Neural cell (in vitro differentiated cells): ENCODE measurements at regions not wholly inside any gene's neighbourhood (a gene's known extent, or its start where the extent isn't known, plus 50 kb on each side); places are given as distances from the start of the nearest gene placed in this dataset.

Experiments
- H2AFZ ChIP-seq: fragments of 200-600, 300-800 bp; sonication (generic), shearing (Covaris generic); 2 replicates; pipeline ENCODE4 v1.6.0; 2014; ENCODE audit warnings: low read depth, mild to moderate bottlenecking, antibody characterized with exemption, low read length, moderate library complexity
- H3F3A ChIP-seq: fragments of 200-600 bp; shearing (Covaris generic); 2 replicates; pipeline ENCODE4 v1.6.1; 2016; ENCODE audit warnings: mild to moderate bottlenecking, moderate library complexity, mixed read lengths, antibody characterized with exemption, low read length; ENCODE audit not compliant: insufficient read depth, poor library complexity, severe bottlenecking
- H3K27ac ChIP-seq: fragments of 200-600, 300-800 bp; sonication (generic), shearing (Covaris generic); 2 replicates; pipeline ENCODE4 v1.5.1; 2014; ENCODE audit warnings: mild to moderate bottlenecking, low read length, moderate library complexity
- H3K27me3 ChIP-seq: fragments of 300-800, 200-600 bp; sonication (generic), shearing (Covaris generic); 2 replicates; pipeline ENCODE4 v1.6.0; 2014; ENCODE audit warnings: mild to moderate bottlenecking, low read depth, low read length, moderate library complexity; ENCODE audit not compliant: insufficient read depth
- H3K36me3 ChIP-seq: fragments of 300-800, 200-600 bp; sonication (generic), shearing (Covaris generic); 2 replicates; pipeline ENCODE4 v1.5.1; 2014; ENCODE audit warnings: mild to moderate bottlenecking, antibody characterized with exemption, low read length, moderate library complexity; ENCODE audit not compliant: insufficient read depth
- H3K4me2 ChIP-seq: fragments of 300-800, 200-600 bp; sonication (generic), shearing (Covaris generic); 2 replicates; pipeline ENCODE4 v1.6.0; 2014; ENCODE audit warnings: mild to moderate bottlenecking, low read length
- H3K4me3 ChIP-seq: fragments of 300-800, 200-600 bp; sonication (generic), shearing (Covaris generic); 2 replicates; pipeline ENCODE4 v1.5.1; 2014; ENCODE audit warnings: mild to moderate bottlenecking, low read length, moderate library complexity
- H3K79me2 ChIP-seq: fragments of 200-600 bp; shearing (Covaris generic); replicated peaks from 2 replicates; pipeline ENCODE4 v1.6.0; 2014; ENCODE audit warnings: mild to moderate bottlenecking, low read length, moderate library complexity; ENCODE audit not compliant: insufficient read depth
- H3K9ac ChIP-seq: fragments of 300-800, 200-600 bp; sonication (generic), shearing (Covaris generic); 2 replicates; pipeline ENCODE4 v1.6.1; 2016; ENCODE audit warnings: mild to moderate bottlenecking, low read length, mixed read lengths
- H3K9me2 ChIP-seq: fragments of 200-600 bp; shearing (Covaris generic); 2 replicates; pipeline ENCODE4 v1.6.1; 2016; ENCODE audit warnings: mild to moderate bottlenecking, low read length, mixed read lengths; ENCODE audit not compliant: insufficient read depth
- H3K9me3 ChIP-seq: fragments of 200-600, 300-800 bp; sonication (generic), shearing (Covaris generic); 2 replicates; pipeline ENCODE4 v1.6.1; 2016; ENCODE audit warnings: mild to moderate bottlenecking, mixed run types, low read length, moderate library complexity, mixed read lengths
- H4K20me1 ChIP-seq: fragments of 200-600 bp; shearing (Covaris generic); 2 replicates; pipeline ENCODE4 v1.6.1; 2016; ENCODE audit warnings: mild to moderate bottlenecking, mixed run types; ENCODE audit not compliant: insufficient read depth
- EP300 ChIP-seq: fragments of 450-650 bp; conservative IDR thresholded peaks from 2 replicates; pipeline ENCODE4 v1.6.1; 2014; ENCODE audit warnings: antibody characterized with exemption, mild to moderate bottlenecking, moderate library complexity; ENCODE audit not compliant: poor library complexity, severe bottlenecking
- EZH2 ChIP-seq: fragments of 200-600, 300-800 bp; shearing (Covaris generic), sonication (generic); IDR thresholded peaks from 2 replicates; pipeline ENCODE4 v1.6.1; 2014; ENCODE audit warnings: antibody characterized with exemption, low read length, borderline replicate concordance, mild to moderate bottlenecking; ENCODE audit not compliant: insufficient read depth, poor library complexity, severe bottlenecking
- MXI1 ChIP-seq: fragments of 450-650 bp; conservative IDR thresholded peaks from 2 replicates; pipeline ENCODE4 v1.6.1; 2014; ENCODE audit warnings: antibody characterized with exemption, mild to moderate bottlenecking; ENCODE audit not compliant: poor library complexity, severe bottlenecking
- POLR2AphosphoS5 ChIP-seq: IDR thresholded peaks from 2 replicates; pipeline ENCODE4 v1.6.1; 2012
- RAD21 ChIP-seq: fragments of 450-650 bp; conservative IDR thresholded peaks from 2 replicates; pipeline ENCODE4 v1.6.1; 2014; ENCODE audit warnings: antibody characterized with exemption, mild to moderate bottlenecking, moderate library complexity
- SMC3 ChIP-seq: fragments of 450-650 bp; conservative IDR thresholded peaks from 2 replicates; pipeline ENCODE4 v1.6.1; 2014; ENCODE audit warnings: antibody characterized with exemption, mild to moderate bottlenecking, moderate library complexity; ENCODE audit not compliant: poor library complexity
- TAF1 ChIP-seq: IDR thresholded peaks from 2 replicates; pipeline ENCODE4 v1.6.1; 2012; ENCODE audit warnings: low read depth
- TF ChIP-seq, protein P1 (sequence below): IDR thresholded peaks from 2 replicates; pipeline ENCODE4 v1.6.1; 2012; ENCODE audit warnings: borderline replicate concordance
- TF ChIP-seq, protein P2 (sequence below): fragments of 450-650 bp; IDR thresholded peaks from 2 replicates; pipeline ENCODE4 v1.5.1; 2014; ENCODE audit warnings: antibody characterized with exemption, mild to moderate bottlenecking, moderate library complexity; ENCODE audit not compliant: poor library complexity, severe bottlenecking

DNA sequence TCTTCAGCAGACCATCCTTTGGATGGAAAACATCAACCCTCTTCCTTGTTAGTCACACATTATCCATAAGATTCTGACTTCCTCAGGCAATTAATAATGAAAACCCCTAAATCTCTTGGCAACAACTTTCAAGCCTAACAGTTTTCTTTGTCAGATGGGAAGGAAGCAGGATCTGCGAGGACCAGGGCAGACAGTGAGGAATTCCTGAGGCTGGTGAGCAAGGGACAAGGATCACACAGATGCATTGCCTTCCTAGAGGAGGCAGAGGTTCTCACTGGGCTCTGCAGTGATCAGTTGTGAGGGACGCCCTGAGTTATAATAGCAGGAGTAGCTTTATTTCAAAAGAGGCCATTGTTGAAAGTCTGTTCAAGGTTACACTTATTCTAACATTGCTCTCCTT lies 195.4 kb downstream of the SLIT2 start:
- Histone ChIP-seq H4K20me1 (no peaks in the 10 kb centered on the region), H3K9me3 (no peaks in the 10 kb centered on the region), H2AFZ (no peak overlapping the region), H3K4me3 (no peak overlapping the region), H3K27ac (no peak overlapping the region), H3K36me3 (no peaks in the 10 kb centered on the region), H3F3A (no peaks in the 10 kb centered on the region), H3K27me3 (no peaks in the 10 kb centered on the region), H3K9me2 (no peaks in the 10 kb centered on the region), H3K9ac (no peak overlapping the region), H3K79me2 (no peaks in the 10 kb centered on the region), H3K4me2 (no peak overlapping the region)
- TF ChIP-seq SMC3 (no peak), MXI1 (no peak), EZH2 (no peak), TAF1 (no peak), EP300 (no peak), POLR2AphosphoS5 (no peak), RAD21 (no peak)
- TF ChIP-seq, protein P1, sequence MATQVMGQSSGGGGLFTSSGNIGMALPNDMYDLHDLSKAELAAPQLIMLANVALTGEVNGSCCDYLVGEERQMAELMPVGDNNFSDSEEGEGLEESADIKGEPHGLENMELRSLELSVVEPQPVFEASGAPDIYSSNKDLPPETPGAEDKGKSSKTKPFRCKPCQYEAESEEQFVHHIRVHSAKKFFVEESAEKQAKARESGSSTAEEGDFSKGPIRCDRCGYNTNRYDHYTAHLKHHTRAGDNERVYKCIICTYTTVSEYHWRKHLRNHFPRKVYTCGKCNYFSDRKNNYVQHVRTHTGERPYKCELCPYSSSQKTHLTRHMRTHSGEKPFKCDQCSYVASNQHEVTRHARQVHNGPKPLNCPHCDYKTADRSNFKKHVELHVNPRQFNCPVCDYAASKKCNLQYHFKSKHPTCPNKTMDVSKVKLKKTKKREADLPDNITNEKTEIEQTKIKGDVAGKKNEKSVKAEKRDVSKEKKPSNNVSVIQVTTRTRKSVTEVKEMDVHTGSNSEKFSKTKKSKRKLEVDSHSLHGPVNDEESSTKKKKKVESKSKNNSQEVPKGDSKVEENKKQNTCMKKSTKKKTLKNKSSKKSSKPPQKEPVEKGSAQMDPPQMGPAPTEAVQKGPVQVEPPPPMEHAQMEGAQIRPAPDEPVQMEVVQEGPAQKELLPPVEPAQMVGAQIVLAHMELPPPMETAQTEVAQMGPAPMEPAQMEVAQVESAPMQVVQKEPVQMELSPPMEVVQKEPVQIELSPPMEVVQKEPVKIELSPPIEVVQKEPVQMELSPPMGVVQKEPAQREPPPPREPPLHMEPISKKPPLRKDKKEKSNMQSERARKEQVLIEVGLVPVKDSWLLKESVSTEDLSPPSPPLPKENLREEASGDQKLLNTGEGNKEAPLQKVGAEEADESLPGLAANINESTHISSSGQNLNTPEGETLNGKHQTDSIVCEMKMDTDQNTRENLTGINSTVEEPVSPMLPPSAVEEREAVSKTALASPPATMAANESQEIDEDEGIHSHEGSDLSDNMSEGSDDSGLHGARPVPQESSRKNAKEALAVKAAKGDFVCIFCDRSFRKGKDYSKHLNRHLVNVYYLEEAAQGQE = no peak
- TF ChIP-seq, protein P2, sequence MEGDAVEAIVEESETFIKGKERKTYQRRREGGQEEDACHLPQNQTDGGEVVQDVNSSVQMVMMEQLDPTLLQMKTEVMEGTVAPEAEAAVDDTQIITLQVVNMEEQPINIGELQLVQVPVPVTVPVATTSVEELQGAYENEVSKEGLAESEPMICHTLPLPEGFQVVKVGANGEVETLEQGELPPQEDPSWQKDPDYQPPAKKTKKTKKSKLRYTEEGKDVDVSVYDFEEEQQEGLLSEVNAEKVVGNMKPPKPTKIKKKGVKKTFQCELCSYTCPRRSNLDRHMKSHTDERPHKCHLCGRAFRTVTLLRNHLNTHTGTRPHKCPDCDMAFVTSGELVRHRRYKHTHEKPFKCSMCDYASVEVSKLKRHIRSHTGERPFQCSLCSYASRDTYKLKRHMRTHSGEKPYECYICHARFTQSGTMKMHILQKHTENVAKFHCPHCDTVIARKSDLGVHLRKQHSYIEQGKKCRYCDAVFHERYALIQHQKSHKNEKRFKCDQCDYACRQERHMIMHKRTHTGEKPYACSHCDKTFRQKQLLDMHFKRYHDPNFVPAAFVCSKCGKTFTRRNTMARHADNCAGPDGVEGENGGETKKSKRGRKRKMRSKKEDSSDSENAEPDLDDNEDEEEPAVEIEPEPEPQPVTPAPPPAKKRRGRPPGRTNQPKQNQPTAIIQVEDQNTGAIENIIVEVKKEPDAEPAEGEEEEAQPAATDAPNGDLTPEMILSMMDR = no peak

DNA sequence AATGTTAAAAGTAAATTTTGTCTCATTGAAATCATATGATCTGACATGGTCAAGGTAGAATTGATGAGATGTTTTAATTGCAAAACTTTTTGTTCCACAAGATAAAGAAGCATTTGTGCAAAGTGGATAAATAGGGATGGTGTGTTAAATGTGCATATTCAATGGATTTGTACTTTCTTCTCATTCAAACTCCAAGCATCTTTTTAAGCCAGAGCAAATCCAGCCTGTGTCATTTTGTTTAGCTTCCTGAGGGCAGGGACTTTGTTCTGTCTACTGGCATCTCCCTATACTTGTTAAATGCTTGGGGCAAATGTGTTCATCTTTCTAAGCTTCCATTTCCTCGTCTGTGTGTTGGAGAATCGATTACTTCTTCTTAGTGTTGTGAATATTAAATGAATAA lies 200.3 kb downstream of the SLIT2 start:
- H3F3A ChIP-seq = no peaks in the 10 kb centered on the region
- H4K20me1 ChIP-seq = no peaks in the 10 kb centered on the region
- no peak overlapping the region for H3K4me2 ChIP-seq
- H2AFZ ChIP-seq = no peak overlapping the region
- H3K9ac ChIP-seq = no peak overlapping the region
- H3K79me2 ChIP-seq = no peaks in the 10 kb centered on the region
- no peak overlapping the region for H3K27ac ChIP-seq
- H3K9me3 ChIP-seq = no peaks in the 10 kb centered on the region
- no peaks in the 10 kb centered on the region for H3K9me2 ChIP-seq
- no peak for TF ChIP-seq SMC3
- TF ChIP-seq EZH2 = no peak
- TF ChIP-seq, protein P2 = no peak
- TF ChIP-seq EP300 = no peak
- no peak for TF ChIP-seq POLR2AphosphoS5
- TF ChIP-seq, protein P1 = no peak
- TF ChIP-seq TAF1 = no peak
- no peak for TF ChIP-seq RAD21
- no peak for TF ChIP-seq MXI1
- no peaks in the 10 kb centered on the region for H3K27me3 ChIP-seq
- no peak overlapping the region for H3K4me3 ChIP-seq
- no peaks in the 10 kb centered on the region for H3K36me3 ChIP-seq
